K562 (cell line): ENCODE measurements at regions not wholly inside any gene's neighbourhood (a gene's known extent, or its start where the extent isn't known, plus 50 kb on each side); places are given as distances from the start of the nearest gene placed in this dataset.

Experiments
- ATAC-seq: fragments of 200-7000 bp; cut with Tn5 transposase; 3 replicates; pipeline ENCODE4 v1.9.1; 2020; ENCODE audit warnings: moderate library complexity
- BruUV-seq: library from RNA; stranded (reverse); fragments of 400-500 nt; replicated peaks from 2 replicates; lab custom pipeline; 2021; lab: Mats Ljungman, UMichigan
- CTCF ChIA-PET: fragments of 300-600 bp; formaldehyde crosslinking; extraction: SDS; loops from one replicate; lab custom pipeline; 2021; ENCODE audit warnings: low intra/inter-chr PET ratio; lab: Yijun Ruan, JAX
- POLR2A ChIA-PET: fragments of 300-600, 350-650 bp; sonication (Branson Sonifier 250); formaldehyde crosslinking; extraction: SDS; loops from one replicate; lab custom pipeline; 2021; ENCODE audit warnings: antibody characterized with exemption, inconsistent platforms; lab: Yijun Ruan, JAX
- DNase-seq, 4 experiments: peaks; one replicate each; pipeline versions ENCODE4 v3.0.0 to v3.0.0-alpha.2; 2011 to 2018; ENCODE audit warnings: low spot score in 3 of 4, mixed read lengths in 3 of 4; ENCODE audit errors: extremely low read depth in 1 of 4
- FAIRE-seq: peaks from 2 replicates; lab custom pipeline; 2011; peaks lifted over from hg19 to GRCh38; lab: Jason Lieb, UNC
- H2AFZ ChIP-seq: 2 replicates; pipeline ENCODE4 v1.6.0; 2011; ENCODE audit warnings: low read depth, low read length, control low read depth, inconsistent platforms
- H3K27ac ChIP-seq: fragments of 200-600 bp; 3 replicates; pipeline ENCODE4 v1.8.0; 2011; ENCODE audit warnings: low read depth, mild to moderate bottlenecking, control low read depth, inconsistent platforms, low read length, moderate library complexity, mixed read lengths; ENCODE audit errors: extremely low read depth
- H3K27me3 ChIP-seq, 2 experiments: fragments of 300-600 bp in 1 of 2; 2 replicates in 1 of 2; 3 replicates in 1 of 2; pipeline versions ENCODE4 v1.6.0 to v1.8.0; 2011; ENCODE audit warnings: inconsistent platforms in 2 of 2, low read length in 2 of 2, mild to moderate bottlenecking in 1 of 2, mixed read lengths in 1 of 2, moderate library complexity in 1 of 2; ENCODE audit not compliant: control insufficient read depth in 2 of 2, insufficient read depth in 2 of 2
- H3K36me3 ChIP-seq: fragments of 300-600 bp; 3 replicates; pipeline ENCODE4 v1.8.0; 2011; ENCODE audit warnings: mild to moderate bottlenecking, low read length, inconsistent platforms; ENCODE audit not compliant: control insufficient read depth, insufficient read depth
- H3K4me1 ChIP-seq, 2 experiments: fragments of 200-600 bp in 1 of 2; replicated peaks in 1 of 2; 2 replicates in 1 of 2; 3 replicates in 1 of 2; pipeline versions ENCODE4 v1.5.1 to v1.8.0; 2011; ENCODE audit warnings: inconsistent platforms in 2 of 2, low read length in 2 of 2, mild to moderate bottlenecking in 1 of 2, mixed read lengths in 1 of 2, moderate library complexity in 1 of 2; ENCODE audit not compliant: control insufficient read depth in 2 of 2, insufficient read depth in 2 of 2
- H3K4me2 ChIP-seq: 2 replicates; pipeline ENCODE4 v1.6.1; 2011; ENCODE audit warnings: low read length, control low read depth, inconsistent platforms, mixed read lengths; ENCODE audit not compliant: insufficient read depth
- H3K4me3 ChIP-seq: fragments of 200-600 bp; sonication (generic), shearing (Covaris generic); 2 replicates; pipeline ENCODE4 v1.5.1; 2016; ENCODE audit warnings: control low read depth, inconsistent platforms
- H3K79me2 ChIP-seq: fragments of 200-600 bp; 3 replicates; pipeline ENCODE4 v1.8.0; 2011; ENCODE audit warnings: low read length, inconsistent platforms; ENCODE audit not compliant: control insufficient read depth, insufficient read depth
- H3K9ac ChIP-seq, 2 experiments: 2 replicates each; pipeline versions ENCODE4 v1.6.0 to v1.6.1; 2011; ENCODE audit warnings: low read depth in 2 of 2, low read length in 2 of 2, control low read depth in 1 of 2, inconsistent platforms in 1 of 2, mild to moderate bottlenecking in 1 of 2, mixed read lengths in 1 of 2; ENCODE audit not compliant: insufficient read depth in 1 of 2
- H3K9me1 ChIP-seq: one replicate; pipeline ENCODE4 v1.6.0; 2011; ENCODE audit warnings: inconsistent platforms, mild to moderate bottlenecking, low read length, moderate library complexity; ENCODE audit not compliant: control insufficient read depth, insufficient read depth
- H3K9me3 ChIP-seq: replicated peaks from 2 replicates; pipeline ENCODE4 v1.5.1; 2011; ENCODE audit warnings: low read depth, low read length, inconsistent platforms; ENCODE audit not compliant: control insufficient read depth, insufficient read depth
- H4K20me1 ChIP-seq: replicated peaks from 2 replicates; pipeline ENCODE4 v1.6.1; 2011; ENCODE audit warnings: low read length, inconsistent platforms, mixed read lengths; ENCODE audit not compliant: control insufficient read depth, insufficient read depth
- EGR1 ChIP-seq: fragments of 450-650 bp; conservative IDR thresholded peaks from 2 replicates; pipeline ENCODE4 v1.6.1; 2017; ENCODE audit warnings: mild to moderate bottlenecking
- HDAC6 ChIP-seq: IDR thresholded peaks from 2 replicates; pipeline ENCODE4 v1.6.1; 2012; ENCODE audit warnings: low read depth, mild to moderate bottlenecking, control low read depth, inconsistent platforms, low read length, moderate library complexity
- NFIC ChIP-seq: fragments of 450-650 bp; IDR thresholded peaks from 2 replicates; pipeline ENCODE4 v1.6.1; 2017; ENCODE audit warnings: mild to moderate bottlenecking, inconsistent platforms
- NFIX ChIP-seq: fragments of 250-450 bp; sonication (Bioruptor Pico); IDR thresholded peaks from 2 replicates; pipeline ENCODE4 v1.4.0; 2020; ENCODE audit warnings: low read depth, mild to moderate bottlenecking, moderate library complexity
- SRSF1 ChIP-seq: fragments of 200-400 bp; formaldehyde crosslinking; IDR thresholded peaks from 2 replicates; pipeline ENCODE4 v1.6.1; 2017; ENCODE audit warnings: mild to moderate bottlenecking, low read depth, low read length, moderate library complexity
- STAT5B ChIP-seq: fragments of 250-450 bp; sonication (Bioruptor Pico); IDR thresholded peaks from 2 replicates; pipeline ENCODE4 v1.8.0; 2021; ENCODE audit warnings: mild to moderate bottlenecking, inconsistent platforms
- TARDBP ChIP-seq: fragments of 450-650 bp; IDR thresholded peaks from 2 replicates; pipeline ENCODE4 v1.6.1; 2016
- ZEB2 ChIP-seq: fragments of 450-650 bp; IDR thresholded peaks from 2 replicates; pipeline ENCODE4 v1.6.1; 2016
- ZNF12 ChIP-seq: sonication (generic); formaldehyde crosslinking; IDR thresholded peaks from 2 replicates; pipeline ENCODE4 v1.4.0; 2020; ENCODE audit warnings: mild to moderate bottlenecking, missing genetic modification reagents
- ZNF507 ChIP-seq: conservative IDR thresholded peaks from 2 replicates; pipeline ENCODE4 v1.6.1; 2017; ENCODE audit warnings: missing genetic modification characterization, missing compliant biosample characterization
- WGBS: fragments of 100-300 bp; shearing (Covaris generic); methylation state at CpG from one replicate; pipeline ENCODE4 v1.1.6; 2016; ENCODE audit warnings: low coverage, mixed read lengths; ENCODE audit not compliant: insufficient coverage; ENCODE audit errors: missing lambda C conversion rate; 5-methylcytosine and 5-hydroxymethylcytosine counted together
- in situ Hi-C: fragments of 300-500 bp; cut with MboI; formaldehyde crosslinking; loops from 4 replicates; pipeline ENCODE4 v1.15.0; 2018; ENCODE audit warnings: inconsistent platforms, mixed read lengths
- intact Hi-C: fragments of 100-400 bp; cut with micrococcal nuclease; formaldehyde crosslinking; loops from 2 replicates; pipeline ENCODE4 v1.14.2; 2022
- TF ChIP-seq, protein P1 (sequence below), 2 experiments: fragments of 450-650 bp; IDR thresholded peaks; 2 replicates each; pipeline ENCODE4 v1.6.1; 2018; ENCODE audit warnings: mild to moderate bottlenecking in 2 of 2, low read depth in 1 of 2; ENCODE audit not compliant: partially characterized antibody in 2 of 2

DNA sequence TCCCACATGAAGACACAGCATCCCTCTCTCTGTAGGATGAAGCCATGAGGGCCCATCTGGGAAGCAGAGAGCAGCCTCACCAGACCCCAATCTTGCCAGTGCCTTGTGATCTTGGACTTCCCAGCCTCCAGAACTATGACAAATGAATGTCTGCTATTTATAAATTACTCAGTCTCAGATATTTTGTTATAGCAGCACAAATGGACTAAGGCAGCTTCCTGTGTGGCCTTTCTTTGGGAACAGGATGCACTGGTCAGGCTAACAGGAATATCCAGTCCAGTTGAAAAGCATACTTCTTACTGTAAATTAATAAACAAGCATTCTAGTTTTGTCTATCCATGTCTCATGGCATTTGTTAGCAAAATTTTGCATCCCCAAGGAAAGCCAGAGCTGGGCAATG is 134.1 kb upstream of the ETV3 start:
- no peak for ATAC-seq
- CTCF ChIA-PET = no interaction called here

DNA sequence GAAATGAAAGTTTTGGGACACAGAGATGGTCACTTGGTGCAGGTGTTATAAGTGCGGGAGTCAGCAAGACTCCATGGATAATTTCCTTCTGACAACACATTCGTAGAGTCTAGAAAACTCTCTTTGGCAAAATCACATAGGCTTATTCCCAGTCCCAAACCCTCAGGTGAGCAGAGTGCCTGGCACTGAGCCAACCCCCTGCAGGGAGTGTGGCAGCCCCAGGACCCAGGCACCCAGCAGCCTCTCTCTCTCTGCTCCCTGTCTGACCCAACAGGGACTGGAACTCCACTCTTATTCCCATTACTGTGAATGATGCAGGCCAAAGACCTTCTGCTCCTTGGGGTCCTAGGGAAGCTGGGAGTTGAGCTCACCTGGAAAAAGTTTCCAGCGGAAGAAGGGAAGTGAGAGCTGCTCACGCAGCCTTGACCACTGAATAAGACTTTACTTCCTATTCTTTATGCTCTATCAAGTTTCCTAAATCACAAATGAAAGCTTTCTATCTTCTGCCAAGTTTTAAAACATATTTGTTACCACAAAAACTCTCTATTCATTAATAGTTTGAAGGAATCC is 132.6 kb upstream of the ETV3 start:
- no peak overlapping the region for H3K4me3 ChIP-seq
- H3K9me1 ChIP-seq = no peaks in the 10 kb centered on the region
- FAIRE-seq (no peak), ATAC-seq (no peak), DNase-seq (no peak)
- CTCF ChIA-PET = no interaction called here
- intact Hi-C loops = no loop called here
- no peak overlapping the region for H3K4me2 ChIP-seq
- H3K4me1 ChIP-seq = peaks cover 13 to 41% of the 10 kb centered on the region in 2 experiments
- 71% methylated on average over 4 of the region's 4 CpGs for WGBS
- POLR2A ChIA-PET = interaction anchor here (1.2 kb wide), 1 partner anchor 9 kb away, joined by 6 read pairs; no protein-coding TSS in a partner anchor
- H4K20me1 ChIP-seq = no peaks in the 10 kb centered on the region
- no peak overlapping the region for H3K9ac ChIP-seq
- no peaks in the 10 kb centered on the region for H3K36me3 ChIP-seq
- no peaks in the 10 kb centered on the region for H3K27me3 ChIP-seq
- no peak for TF ChIP-seq ZNF507 (tag)
- TF ChIP-seq TARDBP = no peak
- TF ChIP-seq, protein P1, sequence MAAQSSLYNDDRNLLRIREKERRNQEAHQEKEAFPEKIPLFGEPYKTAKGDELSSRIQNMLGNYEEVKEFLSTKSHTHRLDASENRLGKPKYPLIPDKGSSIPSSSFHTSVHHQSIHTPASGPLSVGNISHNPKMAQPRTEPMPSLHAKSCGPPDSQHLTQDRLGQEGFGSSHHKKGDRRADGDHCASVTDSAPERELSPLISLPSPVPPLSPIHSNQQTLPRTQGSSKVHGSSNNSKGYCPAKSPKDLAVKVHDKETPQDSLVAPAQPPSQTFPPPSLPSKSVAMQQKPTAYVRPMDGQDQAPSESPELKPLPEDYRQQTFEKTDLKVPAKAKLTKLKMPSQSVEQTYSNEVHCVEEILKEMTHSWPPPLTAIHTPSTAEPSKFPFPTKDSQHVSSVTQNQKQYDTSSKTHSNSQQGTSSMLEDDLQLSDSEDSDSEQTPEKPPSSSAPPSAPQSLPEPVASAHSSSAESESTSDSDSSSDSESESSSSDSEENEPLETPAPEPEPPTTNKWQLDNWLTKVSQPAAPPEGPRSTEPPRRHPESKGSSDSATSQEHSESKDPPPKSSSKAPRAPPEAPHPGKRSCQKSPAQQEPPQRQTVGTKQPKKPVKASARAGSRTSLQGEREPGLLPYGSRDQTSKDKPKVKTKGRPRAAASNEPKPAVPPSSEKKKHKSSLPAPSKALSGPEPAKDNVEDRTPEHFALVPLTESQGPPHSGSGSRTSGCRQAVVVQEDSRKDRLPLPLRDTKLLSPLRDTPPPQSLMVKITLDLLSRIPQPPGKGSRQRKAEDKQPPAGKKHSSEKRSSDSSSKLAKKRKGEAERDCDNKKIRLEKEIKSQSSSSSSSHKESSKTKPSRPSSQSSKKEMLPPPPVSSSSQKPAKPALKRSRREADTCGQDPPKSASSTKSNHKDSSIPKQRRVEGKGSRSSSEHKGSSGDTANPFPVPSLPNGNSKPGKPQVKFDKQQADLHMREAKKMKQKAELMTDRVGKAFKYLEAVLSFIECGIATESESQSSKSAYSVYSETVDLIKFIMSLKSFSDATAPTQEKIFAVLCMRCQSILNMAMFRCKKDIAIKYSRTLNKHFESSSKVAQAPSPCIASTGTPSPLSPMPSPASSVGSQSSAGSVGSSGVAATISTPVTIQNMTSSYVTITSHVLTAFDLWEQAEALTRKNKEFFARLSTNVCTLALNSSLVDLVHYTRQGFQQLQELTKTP (IDR thresholded peaks at IDR 0.05; ENCODE audit: low read depth in 1 of 2, partially characterized antibody in 2 of 2) = no peak
- TF ChIP-seq ZEB2 = no peak
- TF ChIP-seq EGR1 = no peak
- TF ChIP-seq SRSF1 = no peak
- TF ChIP-seq NFIX (CRISPR knock-in tag) = peak; percentile 43; the same call in 1 of the 2 replicates
- TF ChIP-seq NFIC = peak; percentile 89
- TF ChIP-seq HDAC6 = no peak
- no peaks in the 10 kb centered on the region for H3K79me2 ChIP-seq
- in situ Hi-C loops = no loop called here
- BruUV-seq = no TSS peak
- no peak overlapping the region for H3K27ac ChIP-seq
- H2AFZ ChIP-seq = no peak overlapping the region
- no peaks in the 10 kb centered on the region for H3K9me3 ChIP-seq

More for the DNA sequence above, 134.1 kb upstream of the ETV3 start:
- in situ Hi-C loops = no loop called here
- H3K27ac ChIP-seq = no peak overlapping the region
- no peaks in the 10 kb centered on the region for H4K20me1 ChIP-seq
- H3K4me1 ChIP-seq = peaks cover 13 to 48% of the 10 kb centered on the region in 2 experiments
- no peaks in the 10 kb centered on the region for H3K79me2 ChIP-seq
- TF ChIP-seq ZNF12 (CRISPR knock-in tag) (peak; percentile 92), STAT5B (CRISPR knock-in tag) (no peak)
- TF ChIP-seq, all 486 proteins: peak for 1
- Histone ChIP-seq H3K9me3 (no peaks in the 10 kb centered on the region), H2AFZ (no peak overlapping the region), H3K4me3 (no peak overlapping the region), H3K4me2 (no peak overlapping the region), H3K36me3 (no peaks in the 10 kb centered on the region), H3K27me3 (no peaks in the 10 kb centered on the region), H3K9me1 (no peaks in the 10 kb centered on the region), H3K9ac (no peak overlapping the region)
- intact Hi-C loops = no loop called here
- POLR2A ChIA-PET = interaction anchor here (1.8 kb wide), 1 partner anchor 10 kb away, joined by 5 read pairs; no protein-coding TSS in a partner anchor
- no peak for FAIRE-seq
- no TSS peak for BruUV-seq
- DNase-seq = no peak
